ENCODE measurements at regions not wholly inside any gene's neighbourhood (a gene's known extent, or its start where the extent isn't known, plus 50 kb on each side); places are given as distances from the start of the nearest gene placed in this dataset.

GRCh38 chr7:19284596-19285300, 139.5 kb upstream of the FERD3L start:
- TF ChIP-seq POLR2AphosphoS5 (IDR thresholded peaks at IDR 0.05; ENCODE audit: low read depth) (no peak), EZH2phosphoT487 (IDR thresholded peaks at IDR 0.05; ENCODE audit: unreplicated experiment) (no peak), CREB1 (CRISPR knock-in tag; IDR thresholded peaks at IDR 0.05; ENCODE audit: low read depth) (no peak), STAT1 (IDR thresholded peaks at IDR 0.05; ENCODE audit: unreplicated experiment) (no peak), ZNF331 (CRISPR knock-in tag; IDR thresholded peaks at IDR 0.05; ENCODE audit: low read depth) (no peak), EZH2 (IDR thresholded peaks at IDR 0.05; ENCODE audit: low read depth, unreplicated experiment) (no peak), ZNF114 (CRISPR knock-in tag; IDR thresholded peaks at IDR 0.05) (no peak), JUNB (IDR thresholded peaks at IDR 0.05; ENCODE audit: unreplicated experiment) (no peak), ZNF462 (CRISPR knock-in tag; IDR thresholded peaks at IDR 0.05) (no peak), ETS1 (IDR thresholded peaks at IDR 0.05) (no peak)
- TF ChIP-seq, protein P1, sequence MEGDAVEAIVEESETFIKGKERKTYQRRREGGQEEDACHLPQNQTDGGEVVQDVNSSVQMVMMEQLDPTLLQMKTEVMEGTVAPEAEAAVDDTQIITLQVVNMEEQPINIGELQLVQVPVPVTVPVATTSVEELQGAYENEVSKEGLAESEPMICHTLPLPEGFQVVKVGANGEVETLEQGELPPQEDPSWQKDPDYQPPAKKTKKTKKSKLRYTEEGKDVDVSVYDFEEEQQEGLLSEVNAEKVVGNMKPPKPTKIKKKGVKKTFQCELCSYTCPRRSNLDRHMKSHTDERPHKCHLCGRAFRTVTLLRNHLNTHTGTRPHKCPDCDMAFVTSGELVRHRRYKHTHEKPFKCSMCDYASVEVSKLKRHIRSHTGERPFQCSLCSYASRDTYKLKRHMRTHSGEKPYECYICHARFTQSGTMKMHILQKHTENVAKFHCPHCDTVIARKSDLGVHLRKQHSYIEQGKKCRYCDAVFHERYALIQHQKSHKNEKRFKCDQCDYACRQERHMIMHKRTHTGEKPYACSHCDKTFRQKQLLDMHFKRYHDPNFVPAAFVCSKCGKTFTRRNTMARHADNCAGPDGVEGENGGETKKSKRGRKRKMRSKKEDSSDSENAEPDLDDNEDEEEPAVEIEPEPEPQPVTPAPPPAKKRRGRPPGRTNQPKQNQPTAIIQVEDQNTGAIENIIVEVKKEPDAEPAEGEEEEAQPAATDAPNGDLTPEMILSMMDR (conservative IDR thresholded peaks at IDR 0.05; ENCODE audit: low read depth in 2 of 2), result no peak
- TF ChIP-seq, protein P2, sequence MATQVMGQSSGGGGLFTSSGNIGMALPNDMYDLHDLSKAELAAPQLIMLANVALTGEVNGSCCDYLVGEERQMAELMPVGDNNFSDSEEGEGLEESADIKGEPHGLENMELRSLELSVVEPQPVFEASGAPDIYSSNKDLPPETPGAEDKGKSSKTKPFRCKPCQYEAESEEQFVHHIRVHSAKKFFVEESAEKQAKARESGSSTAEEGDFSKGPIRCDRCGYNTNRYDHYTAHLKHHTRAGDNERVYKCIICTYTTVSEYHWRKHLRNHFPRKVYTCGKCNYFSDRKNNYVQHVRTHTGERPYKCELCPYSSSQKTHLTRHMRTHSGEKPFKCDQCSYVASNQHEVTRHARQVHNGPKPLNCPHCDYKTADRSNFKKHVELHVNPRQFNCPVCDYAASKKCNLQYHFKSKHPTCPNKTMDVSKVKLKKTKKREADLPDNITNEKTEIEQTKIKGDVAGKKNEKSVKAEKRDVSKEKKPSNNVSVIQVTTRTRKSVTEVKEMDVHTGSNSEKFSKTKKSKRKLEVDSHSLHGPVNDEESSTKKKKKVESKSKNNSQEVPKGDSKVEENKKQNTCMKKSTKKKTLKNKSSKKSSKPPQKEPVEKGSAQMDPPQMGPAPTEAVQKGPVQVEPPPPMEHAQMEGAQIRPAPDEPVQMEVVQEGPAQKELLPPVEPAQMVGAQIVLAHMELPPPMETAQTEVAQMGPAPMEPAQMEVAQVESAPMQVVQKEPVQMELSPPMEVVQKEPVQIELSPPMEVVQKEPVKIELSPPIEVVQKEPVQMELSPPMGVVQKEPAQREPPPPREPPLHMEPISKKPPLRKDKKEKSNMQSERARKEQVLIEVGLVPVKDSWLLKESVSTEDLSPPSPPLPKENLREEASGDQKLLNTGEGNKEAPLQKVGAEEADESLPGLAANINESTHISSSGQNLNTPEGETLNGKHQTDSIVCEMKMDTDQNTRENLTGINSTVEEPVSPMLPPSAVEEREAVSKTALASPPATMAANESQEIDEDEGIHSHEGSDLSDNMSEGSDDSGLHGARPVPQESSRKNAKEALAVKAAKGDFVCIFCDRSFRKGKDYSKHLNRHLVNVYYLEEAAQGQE (IDR thresholded peaks at IDR 0.05; ENCODE audit: unreplicated experiment), result no peak
